Occipital lobe (tissue), 1 donor: ENCODE measurements at regions not wholly inside any gene's neighbourhood (a gene's known extent, or its start where the extent isn't known, plus 50 kb on each side); places are given as distances from the start of the nearest gene placed in this dataset.

ENCODE experiments used
- DNase-seq: peaks from one replicate; lab custom pipeline; 2025; lab: John Stamatoyannopoulos, UW

- DNase-seq, result no peak
Measured at GRCh38 chr1:79585801-79586200, 579.3 kb upstream of the ADGRL4 start.

- no peak for DNase-seq
Measured at GRCh38 chr1:79575424-79575823, 568.9 kb upstream of the ADGRL4 start.

- DNase-seq, result no peak
Measured at GRCh38 chr1:79568411-79568810, 561.9 kb upstream of the ADGRL4 start.

- DNase-seq, result no peak
Measured at GRCh38 chr1:79561521-79561978, 555.0 kb upstream of the ADGRL4 start.

GRCh38 chr1:79556189-79556588 lies 549.7 kb upstream of the ADGRL4 start:
- no peak for DNase-seq

GRCh38 chr1:79554688-79555087 lies 548.2 kb upstream of the ADGRL4 start:
- no peak for DNase-seq

DNA sequence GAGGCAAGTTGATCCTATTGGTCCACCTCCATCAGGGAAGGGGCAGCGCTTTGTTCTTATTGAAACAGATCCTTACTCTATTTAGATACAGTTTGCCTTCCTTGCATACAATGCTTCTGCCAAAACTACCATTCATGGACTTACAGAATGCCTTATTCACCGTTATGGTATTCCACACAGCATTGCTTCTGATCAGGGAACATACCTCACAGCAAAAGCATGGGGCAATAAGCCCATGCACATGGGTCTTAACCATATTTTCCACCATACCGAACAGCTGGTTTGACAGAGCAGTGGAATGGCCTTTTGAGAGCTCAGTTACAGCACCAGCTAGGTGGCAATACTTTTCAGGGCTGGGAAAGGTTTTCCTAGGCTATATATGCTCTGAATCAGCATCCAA lies 544.8 kb upstream of the ADGRL4 start:
- DNase-seq, result no peak

GRCh38 chr1:79550402-79550801 lies 543.9 kb upstream of the ADGRL4 start:
- no peak for DNase-seq

- DNase-seq, result no peak
Measured at GRCh38 chr1:79549201-79549600, 542.7 kb upstream of the ADGRL4 start.

- no peak for DNase-seq
Measured at GRCh38 chr1:79547514-79547913, 541.0 kb upstream of the ADGRL4 start.

- no peak for DNase-seq
Measured at GRCh38 chr1:79543394-79543793, 536.9 kb upstream of the ADGRL4 start.

GRCh38 chr1:79539001-79539400 lies 532.5 kb upstream of the ADGRL4 start:
- no peak for DNase-seq

- no peak for DNase-seq
Measured at GRCh38 chr1:79532555-79532954, 526.0 kb upstream of the ADGRL4 start.

DNA sequence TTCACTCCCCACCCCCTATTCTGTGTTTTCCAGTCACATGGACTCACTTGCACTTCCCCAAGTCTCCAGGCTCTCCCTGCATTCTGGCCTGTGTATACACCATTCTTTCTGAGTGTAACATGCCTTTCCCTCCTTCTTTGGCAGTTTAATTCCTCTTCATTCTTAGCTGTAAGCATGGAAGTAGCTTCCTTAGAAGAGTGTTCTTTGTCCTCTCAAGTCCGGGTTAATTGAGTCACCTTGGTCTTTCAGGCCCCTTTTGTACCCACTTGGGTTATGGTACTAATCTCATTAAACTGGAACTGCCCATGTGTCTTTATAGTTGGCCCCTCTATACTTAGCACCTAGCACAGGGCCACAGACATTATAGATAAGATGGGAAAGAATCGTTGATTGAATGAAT lies 525.3 kb upstream of the ADGRL4 start:
- no peak for DNase-seq

DNA sequence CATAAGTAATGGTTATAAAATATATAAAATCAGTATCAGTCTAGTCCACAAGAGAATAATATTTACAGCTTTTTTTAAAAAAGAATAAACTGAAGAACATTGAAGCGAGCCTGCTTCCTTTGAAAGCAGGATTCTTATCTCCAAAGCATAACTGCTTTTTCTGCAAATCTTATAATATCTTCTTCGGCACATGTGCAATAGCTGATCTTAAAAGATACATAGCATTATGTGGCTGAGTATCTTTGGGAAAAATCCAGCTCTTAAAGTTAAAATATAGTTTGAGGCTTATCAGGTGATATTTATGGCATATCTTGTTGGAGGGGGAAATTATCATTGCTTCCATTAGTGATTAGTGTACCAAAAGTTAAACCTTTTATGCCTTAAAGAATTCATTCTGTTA lies 523.9 kb upstream of the ADGRL4 start:
- no peak for DNase-seq

DNA sequence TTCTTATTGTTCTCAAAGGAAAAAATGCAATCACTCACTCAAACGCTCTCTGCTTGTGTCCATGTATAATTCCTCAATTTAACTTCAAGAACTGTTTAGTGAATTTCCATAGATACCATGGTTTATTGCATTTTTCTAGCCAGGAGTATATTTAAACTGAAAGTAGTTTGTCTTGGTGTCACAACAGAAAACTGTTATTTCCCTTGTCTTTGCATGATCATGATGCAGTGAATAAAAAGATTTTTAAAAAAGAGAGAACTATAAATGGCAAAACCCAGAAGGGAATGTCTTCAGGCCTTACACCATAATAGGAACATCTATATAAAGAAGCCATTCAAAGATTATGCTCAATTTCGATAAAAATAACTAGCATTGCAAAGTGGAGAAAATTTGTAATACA lies 523.5 kb upstream of the ADGRL4 start:
- DNase-seq, result no peak

- peak; percentile 0 for DNase-seq
Measured at GRCh38 chr1:79524126-79524525, 517.6 kb upstream of the ADGRL4 start.

DNA sequence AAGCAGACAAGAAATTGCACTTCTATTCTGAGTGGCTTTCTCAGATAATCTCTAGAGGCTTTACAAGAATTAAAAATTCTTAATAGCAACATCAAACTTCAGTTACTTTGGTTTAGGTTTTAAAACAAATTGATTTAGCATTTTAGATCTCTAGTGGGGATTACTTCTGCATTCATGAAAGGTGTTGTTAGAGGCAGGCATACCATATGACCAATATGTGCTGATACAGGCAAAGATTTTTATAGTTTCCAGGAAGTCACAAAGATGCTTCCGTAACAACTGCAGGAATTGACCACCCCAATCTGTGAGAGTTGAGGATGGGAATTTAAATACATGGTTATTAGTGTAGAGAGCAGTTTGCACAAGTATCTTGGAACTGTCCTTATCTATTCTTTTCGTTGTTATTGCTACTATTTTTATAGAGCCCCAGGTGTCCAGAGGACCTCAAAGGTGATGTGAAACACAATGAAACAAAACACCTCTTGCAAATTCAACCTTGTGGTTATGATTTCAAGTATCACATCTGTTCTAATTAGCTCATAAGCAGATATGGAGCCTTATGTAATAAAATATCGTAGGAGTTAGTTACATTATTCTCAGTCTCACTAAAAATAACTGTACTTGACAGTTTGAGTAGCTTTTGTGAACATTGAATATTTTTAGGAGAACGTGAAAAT lies 512.7 kb upstream of the ADGRL4 start:
- no peak for DNase-seq

DNA sequence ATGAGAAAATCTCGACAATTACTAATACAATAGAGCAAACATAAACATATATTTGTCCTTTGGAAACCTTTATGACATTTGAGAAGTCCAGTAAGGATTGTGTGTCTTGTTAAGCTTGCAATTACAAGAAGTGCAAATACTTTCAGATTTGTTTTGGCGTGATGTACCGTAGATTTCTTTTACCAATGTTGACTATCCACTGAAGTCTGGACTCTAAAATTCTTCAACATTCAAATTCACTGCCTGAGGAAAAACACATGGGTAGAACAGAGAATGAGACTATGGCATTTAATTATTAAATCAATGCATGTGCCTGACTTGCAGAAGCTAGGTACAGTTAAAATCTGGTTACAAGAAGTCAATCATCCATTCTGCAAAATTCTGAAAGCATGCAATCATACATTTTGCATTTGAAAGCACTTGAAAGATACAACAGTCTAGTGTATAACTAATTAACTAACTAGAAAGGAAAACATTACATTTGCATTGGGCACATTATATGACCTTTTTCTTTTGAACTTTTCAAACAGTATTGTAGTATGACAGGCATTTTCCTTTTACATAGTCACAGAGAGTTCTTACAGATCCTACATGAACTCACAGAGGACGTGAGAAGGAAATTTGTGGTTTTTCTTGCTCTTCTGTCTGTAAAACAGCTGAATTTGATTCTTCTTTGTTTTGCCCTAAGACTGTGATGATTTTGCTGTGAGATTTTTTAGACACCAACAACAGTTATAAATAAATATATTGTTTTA lies 511.1 kb upstream of the ADGRL4 start:
- DNase-seq, result no peak

DNA sequence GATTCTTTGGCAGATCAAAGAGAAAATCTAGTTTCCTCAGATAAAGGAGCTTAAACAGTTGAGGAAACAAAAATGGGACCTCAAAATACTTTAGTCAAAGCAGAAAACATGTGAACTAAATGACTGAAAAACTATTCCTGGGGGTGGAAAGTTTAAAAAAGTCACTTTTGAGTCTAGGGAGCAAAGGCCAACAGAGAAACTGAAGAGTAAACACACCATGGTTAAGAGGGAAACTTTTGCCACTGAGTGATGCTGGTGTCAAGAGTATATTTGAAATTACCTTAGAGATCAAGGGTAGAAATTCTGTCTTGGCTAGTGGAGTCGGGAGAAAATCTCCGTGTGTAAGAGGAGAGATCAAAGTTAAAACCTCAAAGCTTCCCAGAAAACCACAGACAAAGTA lies 501.2 kb upstream of the ADGRL4 start:
- DNase-seq, result no peak

GRCh38 chr1:79501153-79501552 lies 494.6 kb upstream of the ADGRL4 start:
- DNase-seq, result no peak

DNA sequence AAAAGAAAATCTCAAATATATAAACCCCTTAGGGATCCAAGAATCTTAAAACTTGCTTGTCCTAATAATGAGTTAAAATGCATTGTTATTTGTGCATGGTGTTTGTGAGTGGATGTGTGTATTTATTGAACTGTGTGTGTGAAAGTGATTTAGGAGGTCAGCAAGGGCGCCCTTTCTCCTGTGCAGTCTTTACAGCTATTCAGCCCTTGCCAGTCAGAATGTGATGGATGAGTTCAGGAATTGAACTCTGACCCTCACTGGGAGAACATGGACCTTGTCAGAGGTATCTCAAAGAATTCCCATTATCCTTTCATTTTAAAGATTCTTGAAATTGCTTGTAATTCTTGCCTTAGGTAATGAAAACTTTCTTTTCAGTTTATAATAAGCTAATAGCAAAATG lies 493.0 kb upstream of the ADGRL4 start:
- DNase-seq, result no peak

- no peak for DNase-seq
Measured at GRCh38 chr1:79497193-79497773, 490.8 kb upstream of the ADGRL4 start.
